Common myeloid progenitor, CD34-positive (primary cell): ENCODE measurements at regions not wholly inside any gene's neighbourhood (a gene's known extent, or its start where the extent isn't known, plus 50 kb on each side); places are given as distances from the start of the nearest gene placed in this dataset.

Experiments used
- CTCF ChIA-PET: fragments of 350-600 bp; sonication (Branson Sonifier 250); formaldehyde crosslinking; loops from one replicate; lab custom pipeline; 2021; ENCODE audit warnings: antibody characterized with exemption; lab: Charles Lee
- POLR2A ChIA-PET: fragments of 350-600 bp; sonication (Branson Sonifier 250); formaldehyde crosslinking; loops from one replicate; lab custom pipeline; 2021; ENCODE audit warnings: antibody characterized with exemption; lab: Charles Lee
- DNase-seq, 3 donors: peaks; one replicate each; pipeline versions ENCODE4 v3.0.0 to v3.0.0-alpha.2; 2013
- H3K27ac ChIP-seq, 2 experiments: 1 replicate in 1 of 2; 2 replicates in 1 of 2; pipeline ENCODE4 v1.7.0; 2013; ENCODE audit warnings: inconsistent platforms in 2 of 2, low read length in 2 of 2, mild to moderate bottlenecking in 2 of 2, low read depth in 1 of 2, moderate library complexity in 1 of 2; ENCODE audit not compliant: severe bottlenecking in 2 of 2, insufficient read depth in 1 of 2, poor library complexity in 1 of 2
- H3K27me3 ChIP-seq, 5 experiments: replicated peaks in 2 of 5; 1 replicate in 3 of 5; 2 replicates in 2 of 5; pipeline versions ENCODE4 v1.6.1 to v1.7.0; 2013; ENCODE audit warnings: low read length in 4 of 5, mild to moderate bottlenecking in 2 of 5, moderate library complexity in 2 of 5, inconsistent platforms in 1 of 5; ENCODE audit not compliant: insufficient read depth in 5 of 5, control insufficient read depth in 4 of 5
- H3K36me3 ChIP-seq, 4 experiments: 1 replicate in 2 of 4; 2 replicates in 2 of 4; pipeline versions ENCODE4 v1.6.1 to v1.7.0; 2013; ENCODE audit warnings: low read length in 3 of 4, control low read depth in 1 of 4, mild to moderate bottlenecking in 1 of 4; ENCODE audit not compliant: control insufficient read depth in 4 of 4, insufficient read depth in 4 of 4
- H3K4me1 ChIP-seq, 4 experiments: 1 replicate in 3 of 4; 2 replicates in 1 of 4; pipeline versions ENCODE4 v1.6.1 to v1.7.1; 2013; ENCODE audit warnings: low read length in 3 of 4, mild to moderate bottlenecking in 3 of 4, control low read depth in 1 of 4, inconsistent platforms in 1 of 4, moderate library complexity in 1 of 4; ENCODE audit not compliant: control insufficient read depth in 4 of 4, insufficient read depth in 4 of 4; ENCODE audit errors: control extremely low read depth in 1 of 4
- H3K4me3 ChIP-seq, 7 experiments: 1 replicate in 4 of 7; 2 replicates in 3 of 7; pipeline versions ENCODE4 v1.5.1 to v1.7.0; 2013; ENCODE audit warnings: mild to moderate bottlenecking in 7 of 7, low read length in 6 of 7, moderate library complexity in 6 of 7, inconsistent platforms in 2 of 7, low read depth in 2 of 7, control low read depth in 1 of 7; ENCODE audit not compliant: insufficient read depth in 4 of 7, control insufficient read depth in 1 of 7; ENCODE audit errors: extremely low read depth in 1 of 7
- H3K9me3 ChIP-seq, 5 experiments: 1 replicate in 4 of 5; 2 replicates in 1 of 5; pipeline versions ENCODE4 v1.6.1 to v1.7.1; 2013; ENCODE audit warnings: low read length in 4 of 5, mild to moderate bottlenecking in 2 of 5, inconsistent platforms in 1 of 5, low read depth in 1 of 5, moderate library complexity in 1 of 5; ENCODE audit not compliant: control insufficient read depth in 4 of 5, insufficient read depth in 2 of 5; ENCODE audit errors: control extremely low read depth in 1 of 5
- WGBS: methylation state at CpG from one replicate; pipeline ENCODE4 v1.1.5; 2013; ENCODE audit not compliant: insufficient coverage; 5-methylcytosine and 5-hydroxymethylcytosine counted together

GRCh38 chr2:215687149-215688031 is 251.5 kb upstream of the FN1 start:
- no CpG with 5 or more reads among the region's 2 CpGs for WGBS
- DNase-seq, result no peak
- no peaks in the 10 kb centered on the region for H3K36me3 ChIP-seq
- H3K27ac ChIP-seq, result no peak overlapping the region
- no peaks in the 10 kb centered on the region for H3K9me3 ChIP-seq
- no peak overlapping the region for H3K4me3 ChIP-seq
- ChIA-PET POLR2A (no interaction called here), CTCF (no interaction called here)
- H3K4me1 ChIP-seq, result peaks cover 0 to under 1% (median 0%) of the 10 kb centered on the region in 4 experiments
- peaks cover 0 to 29% (median 12%) of the 10 kb centered on the region in 5 experiments for H3K27me3 ChIP-seq

GRCh38 chr2:215685238-215685990 is 249.5 kb upstream of the FN1 start:
- Histone ChIP-seq H3K4me3 (no peak overlapping the region), H3K27me3 (peaks cover 0 to 37% (median 18%) of the 10 kb centered on the region in 5 experiments), H3K9me3 (no peaks in the 10 kb centered on the region), H3K27ac (no peak overlapping the region), H3K4me1 (peaks cover 0 to 17% (median 10%) of the 10 kb centered on the region in 4 experiments), H3K36me3 (no peaks in the 10 kb centered on the region)
- DNase-seq, result no peak
- CTCF ChIA-PET, result interaction anchor here (0.6 to 2.3 kb wide), 3 partner anchors 18 to 1459 kb away, joined by 3 to 6 read pairs (median 3); no protein-coding TSS in a partner anchor
- no CpG with 5 or more reads among the region's 1 CpG for WGBS
- POLR2A ChIA-PET, result no interaction called here

- CTCF ChIA-PET, result interaction anchor here (0.6 to 2.3 kb wide), 3 partner anchors 19 to 1460 kb away, joined by 3 to 6 read pairs (median 3); no protein-coding TSS in a partner anchor
- peaks cover 0 to 41% (median 18%) of the 10 kb centered on the region in 5 experiments for H3K27me3 ChIP-seq
- POLR2A ChIA-PET, result no interaction called here
- no peak overlapping the region for H3K27ac ChIP-seq
- H3K4me1 ChIP-seq, result peaks cover 0 to 17% (median 10%) of the 10 kb centered on the region in 4 experiments
- H3K36me3 ChIP-seq, result no peaks in the 10 kb centered on the region
- H3K9me3 ChIP-seq, result no peaks in the 10 kb centered on the region
- no peak for DNase-seq
- 95% methylated on average over 3 of the region's 4 CpGs for WGBS
- H3K4me3 ChIP-seq, result no peak overlapping the region
Observed at GRCh38 chr2:215684448-215685237, 248.8 kb upstream of the FN1 start.

GRCh38 chr2:215683295-215683694 is 247.4 kb upstream of the FN1 start:
- DNase-seq, result no peak
- Histone ChIP-seq H3K4me3 (no peak overlapping the region), H3K9me3 (no peaks in the 10 kb centered on the region), H3K27me3 (peaks cover 0 to 43% (median 20%) of the 10 kb centered on the region in 5 experiments), H3K36me3 (no peaks in the 10 kb centered on the region), H3K4me1 (peaks cover 0 to 17% (median 10%) of the 10 kb centered on the region in 4 experiments), H3K27ac (no peak overlapping the region)
- WGBS, result 86% methylated on average over 1 of the region's 4 CpGs
- CTCF ChIA-PET, result interaction anchor here (0.8 kb wide), 1 partner anchor 9 kb away, joined by 4 read pairs; no protein-coding TSS in a partner anchor
- POLR2A ChIA-PET, result no interaction called here

GRCh38 chr2:215681799-215682596 is 246.1 kb upstream of the FN1 start:
- H3K4me1 ChIP-seq, result peaks cover 0 to 28% (median 14%) of the 10 kb centered on the region in 4 experiments
- WGBS, result 100% methylated on average over 2 of the region's 4 CpGs

More at GRCh38 chr2:215681799-215682596, 246.1 kb upstream of the FN1 start:
- Histone ChIP-seq H3K36me3 (no peaks in the 10 kb centered on the region), H3K9me3 (no peaks in the 10 kb centered on the region), H3K27me3 (peaks cover 0 to 38% (median 20%) of the 10 kb centered on the region in 5 experiments), H3K4me3 (no peak overlapping the region), H3K27ac (no peak overlapping the region)
- ChIA-PET CTCF (no interaction called here), POLR2A (no interaction called here)
- DNase-seq, result no peak
